Tongue (tissue), 1 donor: ENCODE measurements at regions not wholly inside any gene's neighbourhood (a gene's known extent, or its start where the extent isn't known, plus 50 kb on each side); places are given as distances from the start of the nearest gene placed in this dataset.
"Not testable (repeated sequence)": the region's sequence is repeated elsewhere in the genome, so short reads cannot be mapped to it uniquely, and the experiment has no call there.

Experiments used
- DNase-seq: peaks from one replicate; pipeline ENCODE4 v3.0.0-alpha.2; 2015

- no peak for DNase-seq
Observed at GRCh38 chr10:22824520-22824919, 103.3 kb upstream of the ARMC3 start.

- no peak for DNase-seq
Observed at GRCh38 chr10:22823109-22823508, 104.7 kb upstream of the ARMC3 start.

GRCh38 chr10:22821921-22822320 is 105.9 kb upstream of the ARMC3 start:
- DNase-seq, result not testable (repeated sequence)

GRCh38 chr10:22821501-22821900 is 106.4 kb upstream of the ARMC3 start:
- DNase-seq, result no peak

GRCh38 chr10:22816298-22816653 is 101.9 kb upstream of the PIP4K2A start:
- no peak for DNase-seq

- DNase-seq, result no peak
Observed at GRCh38 chr10:22810643-22811465, 96.5 kb upstream of the PIP4K2A start.

GRCh38 chr10:22807238-22807637 is 92.9 kb upstream of the PIP4K2A start:
- DNase-seq, result peak; percentile 17

GRCh38 chr10:22805304-22805703 is 90.9 kb upstream of the PIP4K2A start:
- DNase-seq, result peak; percentile 57

GRCh38 chr10:22803261-22803885 is 89.0 kb upstream of the PIP4K2A start:
- peak; percentile 56 for DNase-seq

GRCh38 chr10:22801785-22802184 is 87.4 kb upstream of the PIP4K2A start:
- DNase-seq, result no peak

- DNase-seq, result not testable (repeated sequence)
Observed at GRCh38 chr10:22797796-22798195, 83.4 kb upstream of the PIP4K2A start.

- no peak for DNase-seq
Observed at GRCh38 chr10:22795546-22795945, 81.2 kb upstream of the PIP4K2A start.

GRCh38 chr10:22792161-22792560 is 77.8 kb upstream of the PIP4K2A start:
- DNase-seq, result no peak

GRCh38 chr10:22791665-22792064 is 77.3 kb upstream of the PIP4K2A start:
- DNase-seq, result peak; percentile 22

- no peak for DNase-seq
Observed at GRCh38 chr10:22784668-22785067, 70.3 kb upstream of the PIP4K2A start.

- DNase-seq, result no peak
Observed at GRCh38 chr10:22783807-22784206, 69.4 kb upstream of the PIP4K2A start.

GRCh38 chr10:22780474-22780885 is 66.1 kb upstream of the PIP4K2A start:
- DNase-seq, result no peak

- no peak for DNase-seq
Observed at GRCh38 chr10:22779331-22780019, 65.1 kb upstream of the PIP4K2A start.

- no peak for DNase-seq
Observed at GRCh38 chr10:22774102-22774501, 59.7 kb upstream of the PIP4K2A start.

GRCh38 chr10:22771631-22772030 is 57.3 kb upstream of the PIP4K2A start:
- DNase-seq, result not testable (repeated sequence)

- no peak for DNase-seq
Observed at GRCh38 chr10:22770270-22770669, 55.9 kb upstream of the PIP4K2A start.

GRCh38 chr10:22767859-22768258 is 53.5 kb upstream of the PIP4K2A start:
- DNase-seq, result no peak

GRCh38 chr10:22766693-22767092 is 52.3 kb upstream of the PIP4K2A start:
- no peak for DNase-seq
